ENCODE measurements at regions not wholly inside any gene's neighbourhood (a gene's known extent, or its start where the extent isn't known, plus 50 kb on each side); places are given as distances from the start of the nearest gene placed in this dataset.

- TF ChIP-seq CTCF (IDR thresholded peaks at IDR 0.05; ENCODE audit: insufficient read depth, low read length, poor library complexity, severe bottlenecking) (no peak), EZH2phosphoT487 (conservative IDR thresholded peaks at IDR 0.05; ENCODE audit: low read length) (no peak)
Measured at GRCh38 chr3:99520513-99520912, 117.9 kb upstream of the COL8A1 start.

All from SU-DHL-6 (cell line).